Endothelial cell of umbilical vein (primary cell): ENCODE measurements at regions not wholly inside any gene's neighbourhood (a gene's known extent, or its start where the extent isn't known, plus 50 kb on each side); places are given as distances from the start of the nearest gene placed in this dataset.

Source experiments
- BruUV-seq: library from RNA; stranded (reverse); fragments of 400-500 nt; replicated peaks from 2 replicates; lab custom pipeline; 2021; lab: Mats Ljungman, UMichigan
- CTCF ChIA-PET: fragments of 300-600, 350-600 bp; sonication (Branson Sonifier 250); formaldehyde crosslinking; loops from one replicate; lab custom pipeline; 2021; ENCODE audit warnings: antibody characterized with exemption, inconsistent platforms; lab: Charles Lee
- POLR2A ChIA-PET: fragments of 300-600, 350-600 bp; sonication (Branson Sonifier 250); formaldehyde crosslinking; loops from one replicate; lab custom pipeline; 2021; ENCODE audit warnings: antibody characterized with exemption, inconsistent platforms; lab: Charles Lee
- DNase-seq: peaks from one replicate; pipeline ENCODE4 v3.0.0-alpha.2; 2011; ENCODE audit warnings: low read depth, low spot score
- FAIRE-seq: peaks from 2 replicates; lab custom pipeline; 2011; peaks lifted over from hg19 to GRCh38; lab: Jason Lieb, UNC
- H2AFZ ChIP-seq: 2 replicates; pipeline ENCODE4 v1.6.0; 2012; ENCODE audit warnings: low read depth, low read length, control low read depth, inconsistent platforms
- H3K27ac ChIP-seq: 2 replicates; pipeline ENCODE4 v1.5.1; 2011; ENCODE audit warnings: low read depth, mild to moderate bottlenecking, control low read depth, low read length, moderate library complexity; ENCODE audit not compliant: insufficient read depth
- H3K27me3 ChIP-seq, 2 experiments: 2 replicates each; pipeline versions ENCODE4 v1.6.0 to v1.6.1; 2011; ENCODE audit warnings: low read length in 2 of 2, mixed read lengths in 1 of 2; ENCODE audit not compliant: control insufficient read depth in 2 of 2, insufficient read depth in 2 of 2
- H3K36me3 ChIP-seq, 2 experiments: 2 replicates in 1 of 2; 3 replicates in 1 of 2; pipeline ENCODE4 v1.5.1; 2011; ENCODE audit warnings: low read length in 2 of 2, mild to moderate bottlenecking in 1 of 2, moderate library complexity in 1 of 2; ENCODE audit not compliant: control insufficient read depth in 2 of 2, insufficient read depth in 2 of 2; ENCODE audit errors: extremely low read depth in 1 of 2
- H3K4me1 ChIP-seq: 3 replicates; pipeline ENCODE4 v1.5.1; 2011; ENCODE audit warnings: mild to moderate bottlenecking, low read length; ENCODE audit not compliant: control insufficient read depth, insufficient read depth; ENCODE audit errors: extremely low read depth
- H3K4me2 ChIP-seq: 2 replicates; pipeline ENCODE4 v1.6.1; 2011; ENCODE audit warnings: low read length, control low read depth, mixed read lengths; ENCODE audit not compliant: insufficient read depth
- H3K4me3 ChIP-seq, 3 experiments: fragments of 200-600 bp in 1 of 3; sonication (generic), shearing (Covaris generic) in 1 of 3; replicated peaks in 1 of 3; 2 replicates each; pipeline ENCODE4 v1.5.1; 2011 to 2016; ENCODE audit warnings: control low read depth in 3 of 3, low read length in 3 of 3, mild to moderate bottlenecking in 2 of 3, inconsistent platforms in 1 of 3, low read depth in 1 of 3, moderate library complexity in 1 of 3; ENCODE audit not compliant: insufficient read depth in 1 of 3
- H3K79me2 ChIP-seq: 2 replicates; pipeline ENCODE4 v1.6.0; 2012; ENCODE audit warnings: low read length, inconsistent platforms; ENCODE audit not compliant: control insufficient read depth, insufficient read depth
- H3K9ac ChIP-seq: replicated peaks from 2 replicates; pipeline ENCODE3; 2011; ENCODE audit warnings: low read length, control low read depth; ENCODE audit not compliant: insufficient read depth; ENCODE audit errors: extremely low read depth
- H3K9me1 ChIP-seq: replicated peaks from 3 replicates; pipeline ENCODE4 v1.6.0; 2011; ENCODE audit warnings: mild to moderate bottlenecking, low read length; ENCODE audit not compliant: control insufficient read depth, insufficient read depth; ENCODE audit errors: extremely low read depth
- H3K9me3 ChIP-seq: replicated peaks from 2 replicates; pipeline ENCODE4 v1.5.1; 2012; ENCODE audit warnings: low read length, inconsistent platforms; ENCODE audit not compliant: control insufficient read depth, insufficient read depth
- H4K20me1 ChIP-seq: replicated peaks from 2 replicates; pipeline ENCODE3; 2011; ENCODE audit warnings: mild to moderate bottlenecking, low read length; ENCODE audit not compliant: control insufficient read depth, insufficient read depth; ENCODE audit errors: extremely low read depth
- CTCF ChIP-seq, 2 donors: IDR thresholded peaks; 1 replicate in 1 of 2; 2 replicates in 1 of 2; pipeline ENCODE4 v1.5.1; 2011; ENCODE audit warnings: low read length in 2 of 2, mild to moderate bottlenecking in 2 of 2, moderate library complexity in 2 of 2, control low read depth in 1 of 2, inconsistent platforms in 1 of 2, low read depth in 1 of 2; ENCODE audit not compliant: insufficient read depth in 1 of 2; ENCODE audit errors: extremely low read depth in 1 of 2
- EZH2 ChIP-seq: IDR thresholded peaks from 2 replicates; pipeline ENCODE4 v1.6.1; 2012; ENCODE audit warnings: borderline replicate concordance, low read depth, mild to moderate bottlenecking, moderate library complexity, low read length, inconsistent platforms; ENCODE audit not compliant: severe bottlenecking
- FOS ChIP-seq: IDR thresholded peaks from 2 replicates; pipeline ENCODE4 v1.6.1; 2011; ENCODE audit warnings: mild to moderate bottlenecking, low read length, moderate library complexity, borderline replicate concordance; ENCODE audit not compliant: insufficient read depth
- GATA2 ChIP-seq: IDR thresholded peaks from 2 replicates; pipeline ENCODE4 v1.7.0; 2011; ENCODE audit warnings: low read depth, mild to moderate bottlenecking, moderate library complexity, mixed read lengths, low read length; ENCODE audit not compliant: insufficient read length, insufficient read depth
- JUN ChIP-seq: IDR thresholded peaks from 2 replicates; pipeline ENCODE4 v1.6.1; 2011; ENCODE audit warnings: borderline replicate concordance, low read depth; ENCODE audit not compliant: insufficient read length, insufficient read depth
- MAX ChIP-seq: IDR thresholded peaks from 2 replicates; pipeline ENCODE4 v1.6.1; 2011; ENCODE audit not compliant: insufficient read depth, insufficient read length
- MYC ChIP-seq: IDR thresholded peaks from one replicate; pipeline ENCODE4 v1.6.1; 2011; ENCODE audit warnings: mild to moderate bottlenecking, low read depth, low read length
- POLR2A ChIP-seq: IDR thresholded peaks from 2 replicates; pipeline ENCODE4 v1.6.1; 2012; ENCODE audit warnings: low read depth, mild to moderate bottlenecking, control low read depth, low read length
- POLR2AphosphoS5 ChIP-seq: IDR thresholded peaks from 2 replicates; pipeline ENCODE4 v1.6.1; 2012; ENCODE audit warnings: low read depth, mild to moderate bottlenecking, control low read depth, low read length, moderate library complexity; ENCODE audit not compliant: insufficient read depth
- dilution Hi-C: fragments of 300-500 bp; cut with MboI; formaldehyde crosslinking; loops from one replicate; pipeline ENCODE4 v1.15.0; 2019; ENCODE audit warnings: low sequenced_read_pairs; ENCODE audit not compliant: extremely low pct_ligation_motif_present
- intact Hi-C: fragments of 100-400 bp; cut with micrococcal nuclease; formaldehyde crosslinking; loops from one replicate; pipeline ENCODE4 v1.10.0; 2022

- CTCF ChIA-PET, result no interaction called here
- intact Hi-C loops (no loop called here), dilution Hi-C loops (no loop called here)
- FAIRE-seq, result no peak
- no peaks in the 10 kb centered on the region for H3K4me1 ChIP-seq
- H3K79me2 ChIP-seq, result no peaks in the 10 kb centered on the region
- no peaks in the 10 kb centered on the region for H4K20me1 ChIP-seq
- no peak overlapping the region for H2AFZ ChIP-seq
- TF ChIP-seq JUN (no peak), GATA2 (no peak), MAX (no peak), FOS (no peak), POLR2AphosphoS5 (no peak), POLR2A (no peak), CTCF (IDR thresholded peaks at IDR 0.05; ENCODE audit: extremely low read depth in 1 of 2, insufficient read depth in 1 of 2, low read depth in 1 of 2, low read length in 2 of 2) (no peak), MYC (no peak), EZH2 (no peak)
- no peak overlapping the region for H3K4me2 ChIP-seq
- no TSS peak for BruUV-seq
- no peak overlapping the region for H3K9ac ChIP-seq
- no peak overlapping the region for H3K4me3 ChIP-seq
- no peaks in the 10 kb centered on the region for H3K9me1 ChIP-seq
- POLR2A ChIA-PET, result no interaction called here
- no peak for DNase-seq
- H3K27me3 ChIP-seq, result no peaks in the 10 kb centered on the region
- H3K27ac ChIP-seq, result no peak overlapping the region
- H3K36me3 ChIP-seq, result no peaks in the 10 kb centered on the region
- no peaks in the 10 kb centered on the region for H3K9me3 ChIP-seq
Observed at GRCh38 chr3:83074485-83074884, 1313.0 kb upstream of the GBE1 start.
